Activated CD8-positive, alpha-beta T cell treated with anti-CD3 and anti-CD28 coated beads, Interleukin-2, amount 10 ng/mL, durations not matched to agents 7 days and 5 days (primary cell): ENCODE measurements at regions not wholly inside any gene's neighbourhood (a gene's known extent, or its start where the extent isn't known, plus 50 kb on each side); places are given as distances from the start of the nearest gene placed in this dataset.

ENCODE experiments used
- ATAC-seq: fragments of 150-1000 bp; cut with Tn5 transposase; one replicate; pipeline ENCODE4 v1.10.0; 2021; ENCODE audit warnings: moderate library complexity
- CTCF ChIA-PET: fragments of 350-600 bp; sonication (Branson Sonifier 250); formaldehyde crosslinking; loops from one replicate; lab custom pipeline; 2021; ENCODE audit warnings: antibody characterized with exemption; lab: Charles Lee
- POLR2A ChIA-PET: fragments of 350-600 bp; sonication (Branson Sonifier 250); formaldehyde crosslinking; loops from one replicate; lab custom pipeline; 2021; ENCODE audit warnings: antibody characterized with exemption; lab: Charles Lee
- DNase-seq: peaks from one replicate; pipeline ENCODE4 v3.0.0-alpha.2; 2020
- H3K27ac Mint-ChIP-seq: one replicate; pipeline ENCODE4 v1.8.0; 2021; ENCODE audit warnings: mild to moderate bottlenecking, mixed read lengths
- H3K27me3 Mint-ChIP-seq: one replicate; pipeline ENCODE4 v1.8.0; 2021; ENCODE audit warnings: low read depth, mixed read lengths
- H3K36me3 Mint-ChIP-seq: one replicate; pipeline ENCODE4 v1.8.0; 2021; ENCODE audit warnings: low read depth, mixed read lengths
- H3K4me1 Mint-ChIP-seq: one replicate; pipeline ENCODE4 v1.8.0; 2021; ENCODE audit warnings: low read depth, mixed read lengths
- H3K4me3 Mint-ChIP-seq: one replicate; pipeline ENCODE4 v1.8.0; 2021; ENCODE audit warnings: mild to moderate bottlenecking, mixed read lengths
- H3K9me3 Mint-ChIP-seq: one replicate; pipeline ENCODE4 v1.8.0; 2022; ENCODE audit warnings: mixed read lengths; ENCODE audit not compliant: insufficient read depth

GRCh38 chr6:123747515-123747914 is 56.1 kb upstream of the NKAIN2 start:
- no peak overlapping the region for H3K27ac Mint-ChIP-seq
- H3K27me3 Mint-ChIP-seq = no peaks in the 10 kb centered on the region
- H3K9me3 Mint-ChIP-seq = no peaks in the 10 kb centered on the region
- ChIA-PET POLR2A (no interaction called here), CTCF (no interaction called here)
- no peaks in the 10 kb centered on the region for H3K36me3 Mint-ChIP-seq
- H3K4me1 Mint-ChIP-seq = no peaks in the 10 kb centered on the region
- H3K4me3 Mint-ChIP-seq = no peak overlapping the region
- ATAC-seq (no peak), DNase-seq (no peak)

GRCh38 chr6:123745895-123746294 is 57.8 kb upstream of the NKAIN2 start:
- Mint-ChIP-seq H3K4me3 (no peak overlapping the region), H3K4me1 (no peaks in the 10 kb centered on the region), H3K27ac (no peak overlapping the region), H3K9me3 (no peaks in the 10 kb centered on the region), H3K36me3 (no peaks in the 10 kb centered on the region), H3K27me3 (no peaks in the 10 kb centered on the region)
- DNase-seq (no peak), ATAC-seq (no peak)
- POLR2A ChIA-PET = no interaction called here
- CTCF ChIA-PET = no interaction called here

GRCh38 chr6:123744840-123745239 is 58.8 kb upstream of the NKAIN2 start:
- no peaks in the 10 kb centered on the region for H3K36me3 Mint-ChIP-seq
- no peaks in the 10 kb centered on the region for H3K4me1 Mint-ChIP-seq
- DNase-seq = no peak
- H3K27me3 Mint-ChIP-seq = no peaks in the 10 kb centered on the region
- H3K4me3 Mint-ChIP-seq = no peak overlapping the region
- H3K9me3 Mint-ChIP-seq = no peaks in the 10 kb centered on the region
- no peak overlapping the region for H3K27ac Mint-ChIP-seq
- ChIA-PET CTCF (no interaction called here), POLR2A (no interaction called here)
- ATAC-seq = no peak

- Mint-ChIP-seq H3K4me1 (no peaks in the 10 kb centered on the region), H3K36me3 (no peaks in the 10 kb centered on the region), H3K27ac (no peak overlapping the region), H3K27me3 (no peaks in the 10 kb centered on the region), H3K4me3 (no peak overlapping the region), H3K9me3 (no peaks in the 10 kb centered on the region)
- ChIA-PET CTCF (no interaction called here), POLR2A (no interaction called here)
- no peak for DNase-seq
- no peak for ATAC-seq
Observed at GRCh38 chr6:123742626-123743025, 61.0 kb upstream of the NKAIN2 start.

- no peak overlapping the region for H3K4me3 Mint-ChIP-seq
- H3K27ac Mint-ChIP-seq = no peak overlapping the region
- H3K36me3 Mint-ChIP-seq = no peaks in the 10 kb centered on the region
- no peaks in the 10 kb centered on the region for H3K4me1 Mint-ChIP-seq
- ATAC-seq = no peak
- CTCF ChIA-PET = no interaction called here
- no peaks in the 10 kb centered on the region for H3K9me3 Mint-ChIP-seq
- H3K27me3 Mint-ChIP-seq = no peaks in the 10 kb centered on the region
- no peak for DNase-seq
- POLR2A ChIA-PET = no interaction called here
Observed at GRCh38 chr6:123733180-123733579, 70.5 kb upstream of the NKAIN2 start.

GRCh38 chr6:123716506-123716905 is 79.8 kb upstream of the TRDN start:
- no peak for ATAC-seq
- no peaks in the 10 kb centered on the region for H3K4me1 Mint-ChIP-seq
- H3K9me3 Mint-ChIP-seq = no peaks in the 10 kb centered on the region
- H3K36me3 Mint-ChIP-seq = no peaks in the 10 kb centered on the region
- ChIA-PET CTCF (no interaction called here), POLR2A (no interaction called here)
- no peak for DNase-seq
- no peak overlapping the region for H3K4me3 Mint-ChIP-seq
- H3K27ac Mint-ChIP-seq = no peak overlapping the region
- no peaks in the 10 kb centered on the region for H3K27me3 Mint-ChIP-seq

GRCh38 chr6:123715006-123715863 is 78.5 kb upstream of the TRDN start:
- CTCF ChIA-PET = interaction anchor here (1.2 to 1.8 kb wide), 2 partner anchors 60 to 298 kb away, joined by 3 to 6 read pairs; no protein-coding TSS in a partner anchor
- no peak for DNase-seq
- Mint-ChIP-seq H3K27me3 (no peaks in the 10 kb centered on the region), H3K36me3 (no peaks in the 10 kb centered on the region), H3K4me1 (no peaks in the 10 kb centered on the region), H3K9me3 (no peaks in the 10 kb centered on the region), H3K27ac (no peak overlapping the region), H3K4me3 (no peak overlapping the region)
- POLR2A ChIA-PET = no interaction called here
- ATAC-seq = no peak

- no peaks in the 10 kb centered on the region for H3K4me1 Mint-ChIP-seq
- ChIA-PET POLR2A (no interaction called here), CTCF (interaction anchor here (0.6 kb wide), 1 partner anchor 758 kb away, joined by 3 read pairs; no protein-coding TSS in a partner anchor)
- H3K4me3 Mint-ChIP-seq = no peak overlapping the region
- H3K27me3 Mint-ChIP-seq = no peaks in the 10 kb centered on the region
- ATAC-seq = no peak
- H3K27ac Mint-ChIP-seq = no peak overlapping the region
- no peak for DNase-seq
- H3K36me3 Mint-ChIP-seq = no peaks in the 10 kb centered on the region
- no peaks in the 10 kb centered on the region for H3K9me3 Mint-ChIP-seq
Observed at GRCh38 chr6:123712831-123713230, 76.1 kb upstream of the TRDN start.

- ChIA-PET CTCF (no interaction called here), POLR2A (no interaction called here)
Observed at GRCh38 chr6:123702943-123703342, 66.2 kb upstream of the TRDN start.

GRCh38 chr6:123687864-123688263 is 51.1 kb upstream of the TRDN start:
- H3K9me3 Mint-ChIP-seq = no peaks in the 10 kb centered on the region
- H3K27me3 Mint-ChIP-seq = no peaks in the 10 kb centered on the region
- CTCF ChIA-PET = no interaction called here
- no peaks in the 10 kb centered on the region for H3K4me1 Mint-ChIP-seq
- no peak overlapping the region for H3K27ac Mint-ChIP-seq
- H3K36me3 Mint-ChIP-seq = no peaks in the 10 kb centered on the region
- no peak for ATAC-seq
- no peak overlapping the region for H3K4me3 Mint-ChIP-seq
- no peak for DNase-seq
- POLR2A ChIA-PET = no interaction called here

More at GRCh38 chr6:123702943-123703342, 66.2 kb upstream of the TRDN start:
- DNase-seq (no peak), ATAC-seq (no peak)
- Mint-ChIP-seq H3K4me1 (no peaks in the 10 kb centered on the region), H3K4me3 (no peak overlapping the region), H3K36me3 (no peaks in the 10 kb centered on the region), H3K9me3 (no peaks in the 10 kb centered on the region), H3K27ac (no peak overlapping the region), H3K27me3 (no peaks in the 10 kb centered on the region)
